ENCODE measurements at regions not wholly inside any gene's neighbourhood (a gene's known extent, or its start where the extent isn't known, plus 50 kb on each side); places are given as distances from the start of the nearest gene placed in this dataset.

- H3K9ac ChIP-seq (ENCODE audit: low read depth, low read length): no peak overlapping the region
- H3K36me3 ChIP-seq (ENCODE audit: insufficient read depth, low read length): no peaks in the 10 kb centered on the region
- H3K4me1 ChIP-seq (ENCODE audit: insufficient read depth, low read length): no peaks in the 10 kb centered on the region
- H3K9me3 ChIP-seq (ENCODE audit: control insufficient read depth, insufficient read depth, low read length): no peaks in the 10 kb centered on the region
Observed at GRCh38 chr4:34148322-34148908, 2095.9 kb downstream of the ARAP2 start.

- no peaks in the 10 kb centered on the region; the same call in 1 of the 2 replicates for H3K9me3 ChIP-seq (ENCODE audit: control insufficient read depth, insufficient read depth, low read length)
- H3K9ac ChIP-seq (ENCODE audit: low read depth, low read length): no peak overlapping the region
- no peaks in the 10 kb centered on the region for H3K36me3 ChIP-seq (ENCODE audit: insufficient read depth, low read length)
- H3K4me1 ChIP-seq (ENCODE audit: insufficient read depth, low read length): no peaks in the 10 kb centered on the region
Observed at GRCh38 chr4:34157547-34157946, 2086.8 kb downstream of the ARAP2 start.

- H3K9ac ChIP-seq (ENCODE audit: low read depth, low read length): no peak overlapping the region
- no peaks in the 10 kb centered on the region for H3K36me3 ChIP-seq (ENCODE audit: insufficient read depth, low read length)
- no peaks in the 10 kb centered on the region; the same call in 1 of the 2 replicates for H3K9me3 ChIP-seq (ENCODE audit: control insufficient read depth, insufficient read depth, low read length)
- no peaks in the 10 kb centered on the region for H3K4me1 ChIP-seq (ENCODE audit: insufficient read depth, low read length)
Observed at GRCh38 chr4:34158878-34159277, 2085.4 kb downstream of the ARAP2 start.

- no peak overlapping the region for H3K9ac ChIP-seq (ENCODE audit: low read depth, low read length)
- H3K4me1 ChIP-seq (ENCODE audit: insufficient read depth, low read length): no peaks in the 10 kb centered on the region
- H3K36me3 ChIP-seq (ENCODE audit: insufficient read depth, low read length): no peaks in the 10 kb centered on the region
- H3K9me3 ChIP-seq (ENCODE audit: control insufficient read depth, insufficient read depth, low read length): peaks cover 2% of the 10 kb centered on the region; the same call in 1 of the 2 replicates
Observed at GRCh38 chr4:34170946-34171345, 2073.4 kb downstream of the ARAP2 start.

DNA sequence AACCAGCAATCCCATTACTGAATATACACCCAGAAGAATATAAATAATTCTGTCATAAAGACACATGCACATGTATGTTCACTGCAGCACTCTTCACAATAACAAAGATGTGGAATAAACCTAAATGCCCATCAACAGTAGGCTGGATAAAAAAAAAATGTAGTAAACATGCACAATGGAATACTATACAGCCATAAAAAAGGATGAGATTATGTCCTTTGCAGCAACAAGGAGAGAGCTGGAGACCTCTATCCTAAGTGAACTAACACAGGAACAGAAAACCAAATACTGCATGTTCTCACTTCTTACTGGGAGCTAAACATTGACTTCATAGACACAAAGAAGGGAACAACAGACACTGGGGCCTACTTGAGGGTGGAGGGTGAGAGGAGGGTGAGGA, 2067.7 kb downstream of the ARAP2 start:
- Histone ChIP-seq H3K9me3 (ENCODE audit: control insufficient read depth, insufficient read depth, low read length) (no peaks in the 10 kb centered on the region), H3K9ac (ENCODE audit: low read depth, low read length) (no peak overlapping the region), H3K36me3 (ENCODE audit: insufficient read depth, low read length) (no peaks in the 10 kb centered on the region), H3K4me1 (ENCODE audit: insufficient read depth, low read length) (peaks cover 13% of the 10 kb centered on the region)

GRCh38 chr4:34178476-34178875, 2065.8 kb downstream of the ARAP2 start:
- Histone ChIP-seq H3K36me3 (ENCODE audit: insufficient read depth, low read length) (no peaks in the 10 kb centered on the region), H3K9ac (ENCODE audit: low read depth, low read length) (no peak overlapping the region), H3K4me1 (ENCODE audit: insufficient read depth, low read length) (peaks cover 13% of the 10 kb centered on the region), H3K9me3 (ENCODE audit: control insufficient read depth, insufficient read depth, low read length) (no peaks in the 10 kb centered on the region)

GRCh38 chr4:34181311-34181841, 2062.9 kb downstream of the ARAP2 start:
- no peaks in the 10 kb centered on the region for H3K36me3 ChIP-seq (ENCODE audit: insufficient read depth, low read length)
- no peak overlapping the region for H3K9ac ChIP-seq (ENCODE audit: low read depth, low read length)
- H3K9me3 ChIP-seq (ENCODE audit: control insufficient read depth, insufficient read depth, low read length): no peaks in the 10 kb centered on the region
- peaks cover 20% of the 10 kb centered on the region for H3K4me1 ChIP-seq (ENCODE audit: insufficient read depth, low read length)

DNA sequence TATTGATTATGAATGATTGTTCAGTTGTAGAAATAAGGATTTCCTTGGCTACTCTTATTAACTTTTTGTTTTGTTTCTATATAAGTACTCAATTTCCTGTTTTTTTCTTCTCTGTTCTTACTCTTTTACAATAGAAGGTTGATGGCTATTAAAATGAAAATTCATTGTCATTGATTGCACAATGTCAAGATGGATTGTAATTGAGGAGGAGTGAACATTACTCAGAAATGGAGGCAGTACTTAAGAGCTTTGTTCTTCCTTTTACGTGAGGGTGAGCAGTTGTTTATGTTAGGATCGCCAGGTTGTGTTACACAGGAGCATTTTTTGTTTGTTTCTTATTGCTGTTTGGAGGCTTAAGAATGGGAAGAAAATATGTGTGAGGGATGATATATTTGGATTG, 2062.4 kb downstream of the ARAP2 start:
- Histone ChIP-seq H3K4me1 (ENCODE audit: insufficient read depth, low read length) (peaks cover 22% of the 10 kb centered on the region), H3K9ac (ENCODE audit: low read depth, low read length) (no peak overlapping the region), H3K36me3 (ENCODE audit: insufficient read depth, low read length) (no peaks in the 10 kb centered on the region), H3K9me3 (ENCODE audit: control insufficient read depth, insufficient read depth, low read length) (no peaks in the 10 kb centered on the region)

GRCh38 chr4:34182306-34182705, 2062.0 kb downstream of the ARAP2 start:
- Histone ChIP-seq H3K9me3 (ENCODE audit: control insufficient read depth, insufficient read depth, low read length) (no peaks in the 10 kb centered on the region), H3K9ac (ENCODE audit: low read depth, low read length) (no peak overlapping the region), H3K36me3 (ENCODE audit: insufficient read depth, low read length) (no peaks in the 10 kb centered on the region), H3K4me1 (ENCODE audit: insufficient read depth, low read length) (peaks cover 25% of the 10 kb centered on the region)

DNA sequence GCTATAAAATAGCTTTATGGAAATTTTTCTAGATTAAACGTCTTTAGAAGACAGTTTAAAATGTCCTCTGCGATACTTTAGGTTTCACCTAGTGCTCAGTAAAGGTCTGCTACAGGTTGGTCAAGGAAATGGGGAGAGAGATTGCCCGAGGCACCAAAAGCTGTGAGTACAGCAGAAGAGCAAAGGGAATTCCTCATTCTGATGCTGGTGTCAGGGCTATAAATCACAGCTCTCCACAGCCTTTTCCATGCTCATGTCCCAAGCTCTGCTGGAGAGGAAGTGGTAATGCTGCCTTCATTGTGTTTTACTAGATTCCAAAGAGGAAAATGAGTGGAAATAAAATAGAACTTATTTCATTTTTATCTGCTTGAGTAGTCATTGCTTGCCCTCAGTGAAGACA, 2060.4 kb downstream of the ARAP2 start:
- Histone ChIP-seq H3K9ac (ENCODE audit: low read depth, low read length) (no peak overlapping the region), H3K4me1 (ENCODE audit: insufficient read depth, low read length) (peaks cover 18% of the 10 kb centered on the region; the same call in 1 of the 2 replicates), H3K36me3 (ENCODE audit: insufficient read depth, low read length) (no peaks in the 10 kb centered on the region), H3K9me3 (ENCODE audit: control insufficient read depth, insufficient read depth, low read length) (no peaks in the 10 kb centered on the region)

GRCh38 chr4:34187056-34187455, 2057.3 kb downstream of the ARAP2 start:
- Histone ChIP-seq H3K9me3 (ENCODE audit: control insufficient read depth, insufficient read depth, low read length) (no peaks in the 10 kb centered on the region), H3K9ac (ENCODE audit: low read depth, low read length) (no peak overlapping the region), H3K4me1 (ENCODE audit: insufficient read depth, low read length) (peaks cover 12% of the 10 kb centered on the region; the same call in 1 of the 2 replicates), H3K36me3 (ENCODE audit: insufficient read depth, low read length) (no peaks in the 10 kb centered on the region)

DNA sequence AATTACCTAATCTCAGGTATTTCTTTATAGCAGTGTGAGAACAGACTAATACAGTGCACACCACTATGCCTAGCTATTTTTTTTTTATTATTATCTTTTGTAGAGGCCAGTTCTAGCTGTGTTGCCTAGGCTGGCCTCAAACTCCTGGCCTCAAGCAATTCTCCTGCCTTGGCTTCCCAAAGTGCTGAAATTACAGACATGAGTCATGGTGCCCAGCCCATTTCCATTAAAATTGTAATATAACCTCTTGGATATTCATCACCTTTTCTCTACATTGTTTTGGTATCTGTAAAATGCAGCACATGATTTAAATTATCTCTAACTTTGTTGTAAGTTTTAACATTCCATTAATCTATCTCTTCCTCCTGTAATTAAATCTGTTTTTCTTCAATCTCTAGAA, 2052.9 kb downstream of the ARAP2 start:
- H3K4me1 ChIP-seq (ENCODE audit: insufficient read depth, low read length): peaks cover 5% of the 10 kb centered on the region; the same call in 1 of the 2 replicates
- H3K9me3 ChIP-seq (ENCODE audit: control insufficient read depth, insufficient read depth, low read length): no peaks in the 10 kb centered on the region
- H3K36me3 ChIP-seq (ENCODE audit: insufficient read depth, low read length): no peaks in the 10 kb centered on the region
- H3K9ac ChIP-seq (ENCODE audit: low read depth, low read length): no peak overlapping the region

- no peaks in the 10 kb centered on the region for H3K36me3 ChIP-seq (ENCODE audit: insufficient read depth, low read length)
- H3K4me1 ChIP-seq (ENCODE audit: insufficient read depth, low read length): peaks cover 3% of the 10 kb centered on the region; the same call in 1 of the 2 replicates
- H3K9ac ChIP-seq (ENCODE audit: low read depth, low read length): no peak overlapping the region
- no peaks in the 10 kb centered on the region for H3K9me3 ChIP-seq (ENCODE audit: control insufficient read depth, insufficient read depth, low read length)
Observed at GRCh38 chr4:34193451-34194154, 2050.7 kb downstream of the ARAP2 start.

GRCh38 chr4:34194585-34194984, 2049.7 kb downstream of the ARAP2 start:
- H3K4me1 ChIP-seq (ENCODE audit: insufficient read depth, low read length): peaks cover 3% of the 10 kb centered on the region; the same call in 1 of the 2 replicates
- H3K9ac ChIP-seq (ENCODE audit: low read depth, low read length): no peak overlapping the region
- no peaks in the 10 kb centered on the region for H3K36me3 ChIP-seq (ENCODE audit: insufficient read depth, low read length)
- no peaks in the 10 kb centered on the region for H3K9me3 ChIP-seq (ENCODE audit: control insufficient read depth, insufficient read depth, low read length)

- Histone ChIP-seq H3K9me3 (ENCODE audit: control insufficient read depth, insufficient read depth, low read length) (no peaks in the 10 kb centered on the region), H3K9ac (ENCODE audit: low read depth, low read length) (no peak overlapping the region), H3K4me1 (ENCODE audit: insufficient read depth, low read length) (peaks cover 3% of the 10 kb centered on the region; the same call in 1 of the 2 replicates), H3K36me3 (ENCODE audit: insufficient read depth, low read length) (no peaks in the 10 kb centered on the region)
Observed at GRCh38 chr4:34196375-34196774, 2047.9 kb downstream of the ARAP2 start.

Measured in ES-I3 (cell line).